Stimulated activated CD4-positive, alpha-beta T cell treated with anti-CD3 and anti-CD28 coated beads, Interleukin-15, amount 100 ng/mL, for 1 hour (primary cell): ENCODE measurements at regions not wholly inside any gene's neighbourhood (a gene's known extent, or its start where the extent isn't known, plus 50 kb on each side); places are given as distances from the start of the nearest gene placed in this dataset.
"Not testable (repeated sequence)": the region's sequence is repeated elsewhere in the genome, so short reads cannot be mapped to it uniquely, and the experiment has no call there.

Source experiments
- DNase-seq, 2 donors: peaks; one replicate each; pipeline ENCODE4 v3.0.0-alpha.2; 2020; ENCODE audit warnings: low read depth in 1 of 2, low spot score in 1 of 2

GRCh38 chr10:7070950-7071349 lies 339.9 kb downstream of the SFMBT2 start:
- DNase-seq, result no peak

DNA sequence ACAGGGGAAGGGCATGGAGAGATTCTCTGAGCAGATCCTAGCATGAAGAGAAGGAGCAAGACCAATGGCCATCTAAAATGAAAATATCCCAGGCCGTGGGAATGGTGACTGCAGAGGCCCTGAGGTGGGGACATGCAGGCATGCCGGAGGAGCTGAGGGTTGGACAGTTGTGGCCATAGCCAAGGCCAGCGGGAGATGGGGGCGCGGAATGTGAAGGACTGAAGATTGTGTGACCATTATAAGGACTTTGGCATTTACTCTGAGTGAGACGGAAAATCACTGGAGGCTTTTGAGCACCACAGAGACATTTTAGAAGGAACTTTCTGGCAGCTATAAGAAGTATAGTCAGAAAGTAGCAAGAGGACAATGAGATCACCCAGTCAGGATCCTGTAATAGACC lies 341.1 kb downstream of the SFMBT2 start:
- DNase-seq, result no peak

DNA sequence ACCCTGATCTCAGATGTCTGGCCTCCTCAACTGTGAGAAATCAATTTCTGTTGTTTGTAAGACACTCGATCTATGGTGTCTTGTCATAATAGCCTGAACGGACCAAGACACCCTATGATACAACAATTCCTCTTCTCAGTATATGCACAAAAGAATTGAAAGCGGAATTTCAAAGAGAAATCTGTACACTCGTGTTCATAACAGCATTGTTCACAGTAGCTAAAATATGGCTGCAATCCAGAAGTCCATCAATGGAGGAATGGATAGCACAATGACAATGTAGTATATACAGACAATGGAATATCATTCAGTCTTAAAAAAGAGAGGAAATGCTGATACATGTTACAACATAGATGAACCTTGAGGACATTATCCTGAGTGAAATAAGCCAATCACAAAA lies 354.6 kb downstream of the SFMBT2 start:
- no peak for DNase-seq

DNA sequence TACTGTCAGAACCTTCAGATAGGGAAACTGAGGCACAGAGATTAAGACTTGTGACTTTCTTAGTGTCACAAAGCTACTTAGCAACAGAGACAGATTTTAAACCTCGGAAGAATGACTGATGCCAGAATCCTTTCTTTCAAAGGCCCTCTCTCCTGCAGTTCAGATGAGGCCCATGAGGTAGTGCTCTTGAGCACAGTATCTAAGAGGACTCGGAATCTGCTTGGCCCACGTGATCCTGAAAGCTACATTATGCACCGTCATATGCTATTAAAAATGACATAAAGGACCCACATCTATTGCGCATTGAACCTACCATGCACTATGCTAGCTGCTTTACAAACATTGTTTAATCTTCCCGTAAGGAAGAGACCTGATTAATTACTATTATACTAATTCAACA lies 355.9 kb downstream of the SFMBT2 start:
- DNase-seq, result no peak

- DNase-seq, result no peak
Measured at GRCh38 chr10:7053195-7053594, 357.6 kb downstream of the SFMBT2 start.

DNA sequence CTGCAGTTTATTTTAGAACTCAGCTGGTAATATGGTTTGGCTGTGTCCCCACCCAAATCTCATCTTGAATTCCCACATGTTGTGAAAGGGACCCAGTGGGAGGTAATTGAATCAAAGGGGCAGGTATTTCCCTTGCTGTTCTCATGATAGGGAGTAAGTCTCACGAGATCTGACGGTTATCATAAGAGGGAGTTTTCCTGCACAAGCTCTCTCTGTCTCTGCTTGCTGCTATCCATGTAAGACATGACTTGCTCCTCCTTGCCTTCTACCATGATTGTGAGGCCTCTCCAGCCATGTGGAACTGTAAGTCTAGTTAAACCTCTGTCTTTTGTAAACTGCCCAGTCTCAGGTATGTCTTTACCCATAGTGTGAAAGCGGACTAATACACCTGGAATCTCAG lies 360.8 kb downstream of the SFMBT2 start:
- DNase-seq, result not testable (repeated sequence)

DNA sequence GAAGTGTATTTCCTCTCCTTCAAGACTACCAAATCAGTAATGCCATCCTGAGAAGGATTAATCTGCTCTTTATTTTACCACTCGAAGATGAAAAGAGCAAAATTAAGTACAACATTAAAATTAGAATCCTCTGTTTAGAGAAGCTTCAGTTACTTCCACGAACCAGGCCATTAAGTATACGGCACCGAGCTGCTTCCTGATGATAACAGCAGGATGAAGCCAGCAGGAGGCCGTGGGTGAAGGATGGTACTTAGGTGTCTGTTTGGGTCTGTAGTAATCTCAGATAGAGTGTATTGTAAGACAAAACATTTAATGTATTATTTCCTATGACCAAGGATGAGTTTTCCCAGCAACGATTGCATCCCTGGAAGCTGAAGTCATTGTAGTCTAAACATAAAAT lies 362.8 kb downstream of the SFMBT2 start:
- DNase-seq, result no peak

DNA sequence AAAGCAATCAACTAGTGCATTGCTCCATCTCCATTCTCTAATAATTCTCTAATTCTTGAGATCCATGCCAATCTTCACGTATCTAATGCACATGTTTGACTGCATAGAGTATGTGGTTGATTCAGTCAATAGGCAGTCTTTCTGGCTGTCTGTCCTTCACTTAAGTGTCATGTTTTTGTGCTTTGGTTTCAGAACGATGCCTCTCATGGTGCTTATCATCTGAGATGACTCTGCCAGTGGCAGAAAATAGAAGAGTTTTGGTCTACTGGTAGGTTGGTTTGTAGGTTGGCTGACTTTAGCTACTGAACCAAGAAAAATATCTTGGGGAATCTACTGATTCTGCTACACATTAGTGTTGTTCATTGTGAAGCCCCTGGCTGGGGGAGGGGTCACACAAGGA lies 364.2 kb downstream of the SFMBT2 start:
- DNase-seq, result no peak

DNA sequence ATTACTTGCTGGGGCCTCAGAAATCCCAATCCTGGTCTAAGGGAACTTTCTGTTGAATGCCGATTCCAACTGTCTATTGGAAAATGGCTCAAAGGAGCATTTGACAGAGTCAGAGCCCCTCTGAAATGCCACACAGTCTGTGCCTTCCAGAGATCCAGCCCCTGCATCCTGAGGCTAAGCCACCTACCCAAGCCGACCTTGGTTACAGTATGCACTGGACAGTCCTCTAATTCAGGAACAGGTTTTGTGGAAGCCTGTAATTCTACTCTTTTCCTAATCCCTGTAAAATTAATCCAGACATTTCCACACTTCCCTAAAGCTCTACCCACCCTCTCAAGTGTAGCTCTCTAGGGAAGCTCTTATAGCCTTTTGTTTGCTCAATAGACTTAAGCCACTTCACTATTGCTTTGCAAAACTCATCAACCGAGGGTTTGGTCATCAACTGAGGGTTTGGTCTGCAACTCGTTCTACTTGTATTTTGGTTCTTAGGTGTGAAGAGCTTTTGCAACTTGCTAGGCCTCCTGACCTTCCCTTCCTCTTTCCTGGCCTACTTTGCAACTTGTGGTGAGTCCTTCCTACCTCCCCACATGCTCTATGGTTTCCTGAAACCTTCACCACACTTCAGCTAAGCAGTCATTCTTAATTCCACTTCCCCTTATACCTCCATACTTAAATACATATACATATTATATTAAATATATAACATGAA lies 364.8 kb downstream of the SFMBT2 start:
- no peak for DNase-seq

GRCh38 chr10:7043055-7043653 lies 367.7 kb downstream of the SFMBT2 start:
- no peak for DNase-seq

GRCh38 chr10:7042419-7043054 lies 368.3 kb downstream of the SFMBT2 start:
- no peak for DNase-seq

DNA sequence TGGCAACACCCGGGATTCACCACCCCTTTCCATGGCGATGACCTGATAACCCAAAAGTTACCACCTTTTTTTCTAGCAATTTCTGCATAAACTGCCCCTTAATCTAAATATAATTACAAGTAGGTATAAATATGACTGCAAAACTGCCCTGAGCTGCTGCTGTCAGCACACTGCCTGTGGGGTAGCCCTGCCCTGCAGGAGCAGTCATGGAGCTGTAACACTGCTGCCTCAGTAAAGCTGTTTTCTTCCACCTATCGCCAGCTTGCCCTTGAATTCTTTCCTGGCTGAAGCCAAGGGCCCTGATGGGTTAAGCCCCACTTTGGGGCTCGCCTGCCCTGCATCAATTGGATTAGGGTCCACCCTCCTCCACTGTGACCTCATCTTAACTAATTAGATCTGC lies 368.8 kb downstream of the SFMBT2 start:
- no peak for DNase-seq

DNA sequence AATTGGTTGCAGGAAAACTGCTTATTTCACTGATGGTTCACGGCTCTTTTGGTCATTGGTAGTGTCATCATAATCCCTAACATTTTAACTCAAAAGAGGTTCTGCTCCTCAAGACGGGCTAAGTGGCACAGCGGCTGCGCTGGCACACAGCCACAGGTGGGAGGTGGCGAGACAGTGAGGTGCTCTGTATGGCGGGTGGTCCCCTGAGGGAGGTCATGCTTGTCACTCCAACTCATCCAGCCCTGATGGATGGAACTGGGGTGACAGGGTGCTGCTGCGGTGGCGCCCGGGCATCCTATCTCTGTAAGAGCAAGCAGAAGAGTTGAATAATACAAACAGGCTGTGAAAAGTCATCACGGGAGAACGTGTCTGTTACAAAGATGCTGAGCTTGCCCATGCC lies 370.2 kb downstream of the SFMBT2 start:
- DNase-seq, result no peak

- no peak for DNase-seq
Measured at GRCh38 chr10:7039859-7040258, 371.0 kb downstream of the SFMBT2 start.

DNA sequence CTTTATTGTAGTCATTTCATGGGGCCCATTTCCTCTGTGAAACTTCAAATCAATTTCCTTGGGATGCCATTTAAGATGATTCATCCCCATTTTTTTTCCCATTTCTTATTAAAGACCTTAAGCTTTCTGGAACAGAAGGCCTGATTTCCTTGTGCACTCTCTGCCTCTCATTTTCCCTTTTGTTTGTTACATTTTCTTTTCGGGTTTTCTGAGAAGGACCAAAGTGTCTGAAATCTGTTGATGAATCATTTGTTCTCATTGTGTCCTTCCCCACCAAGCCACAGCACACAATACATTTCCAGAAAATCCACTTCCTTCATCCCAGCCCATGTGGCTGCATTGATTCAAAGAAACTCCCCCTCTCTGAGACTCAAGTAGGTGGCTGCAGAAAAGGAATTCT lies 372.4 kb downstream of the SFMBT2 start:
- no peak for DNase-seq

GRCh38 chr10:7037434-7037833 lies 373.4 kb downstream of the SFMBT2 start:
- not testable (repeated sequence) for DNase-seq

DNA sequence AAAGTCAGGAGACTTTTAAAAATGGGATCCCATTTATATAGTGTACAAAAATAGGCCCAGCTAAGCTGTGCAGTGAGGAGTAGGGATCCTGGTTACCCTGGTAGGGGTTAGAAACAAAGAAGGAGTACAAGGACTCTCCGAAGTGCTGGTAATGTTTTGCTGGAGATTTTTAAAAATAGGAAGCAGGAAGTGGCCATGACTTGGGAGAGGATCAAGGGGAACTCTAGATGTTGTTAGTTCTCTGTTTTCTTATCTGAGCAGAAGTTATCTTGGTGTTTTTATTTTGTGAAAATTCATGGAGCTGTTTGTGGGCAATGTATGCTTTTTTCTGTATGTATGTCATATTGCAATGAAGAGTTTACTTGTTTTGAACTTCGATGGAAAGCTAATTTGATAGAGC lies 373.9 kb downstream of the SFMBT2 start:
- DNase-seq, result no peak

DNA sequence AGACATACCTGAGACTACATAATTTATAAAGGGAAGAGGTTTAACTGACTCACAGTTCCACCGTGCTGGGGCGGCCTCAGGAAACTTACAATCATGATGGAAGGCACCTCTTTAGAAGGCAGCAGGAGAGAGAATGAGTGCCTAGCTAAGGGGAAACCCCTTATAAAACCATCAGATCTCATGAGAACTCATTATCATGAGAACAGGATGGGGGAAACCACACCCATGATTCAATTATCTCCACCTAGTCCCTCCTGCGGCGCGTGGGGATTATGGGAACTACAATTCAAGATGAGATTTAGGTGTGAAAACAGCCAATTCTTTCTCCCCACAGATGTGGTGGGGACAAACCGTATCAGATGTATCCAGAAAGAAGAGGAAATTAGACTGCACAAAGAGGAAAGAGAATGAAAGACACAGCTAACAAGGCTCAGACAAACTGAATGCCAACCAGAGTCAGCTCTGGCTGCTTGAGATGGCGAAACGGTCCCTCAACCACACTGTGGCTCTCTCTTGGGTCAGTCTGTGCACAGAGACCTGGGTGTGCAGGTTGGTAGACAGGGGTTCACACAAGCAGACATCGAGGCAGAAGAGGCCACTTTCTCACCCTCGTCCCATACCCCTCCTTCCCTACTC lies 375.6 kb downstream of the SFMBT2 start:
- no peak for DNase-seq

DNA sequence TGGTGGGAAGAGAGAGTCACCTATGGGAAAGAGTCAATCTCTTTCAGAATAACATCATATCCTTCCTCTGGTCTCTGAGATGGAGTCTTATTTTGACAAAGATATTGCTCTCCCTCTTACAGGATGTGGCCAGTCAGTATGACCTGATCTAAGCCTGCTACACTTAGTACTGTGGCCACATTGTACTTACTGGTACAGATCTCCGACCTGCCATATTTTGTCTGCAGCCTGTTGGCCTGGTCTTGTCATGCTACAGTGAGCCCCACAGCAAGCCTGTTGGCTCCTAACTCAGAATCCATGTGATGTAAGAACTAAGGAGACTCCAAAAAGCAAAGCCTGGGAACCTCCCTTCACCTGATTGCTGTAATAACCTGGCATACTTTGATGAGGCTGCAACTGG lies 377.8 kb downstream of the SFMBT2 start:
- DNase-seq, result no peak

DNA sequence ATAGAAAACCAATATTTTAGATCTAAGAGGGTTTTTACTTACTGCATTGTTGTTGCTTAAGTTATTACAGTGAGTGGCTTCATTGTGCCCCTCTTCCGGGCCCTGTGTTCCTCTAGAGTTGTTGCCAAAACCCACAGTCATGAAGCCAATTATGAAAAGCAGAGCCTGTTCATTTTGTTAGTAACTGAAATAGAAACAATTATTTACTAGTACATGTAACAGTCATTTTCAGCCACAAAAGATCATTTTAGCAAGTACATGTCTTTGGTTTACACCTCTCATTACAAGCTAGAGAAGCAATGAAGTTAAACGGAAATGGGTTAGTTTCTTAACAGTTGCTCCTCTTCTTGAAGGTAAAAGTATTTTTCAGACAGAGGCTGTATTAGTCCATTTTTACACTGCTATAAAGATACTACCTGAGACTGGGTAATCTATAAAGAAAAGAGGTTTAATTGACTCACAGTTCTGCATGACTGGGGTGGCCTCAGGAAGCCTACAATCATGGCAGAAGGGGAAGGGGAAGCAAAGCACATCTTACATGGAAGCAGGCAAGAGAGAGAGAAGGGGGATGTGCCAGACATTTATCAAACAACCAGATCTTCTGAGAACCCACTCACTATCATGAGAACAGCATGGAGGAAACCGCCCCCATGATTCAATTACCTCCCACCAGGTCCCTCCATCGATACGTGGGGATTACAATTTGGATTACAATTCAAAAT lies 380.5 kb downstream of the SFMBT2 start:
- no peak for DNase-seq

GRCh38 chr10:7029672-7030071 lies 381.2 kb downstream of the SFMBT2 start:
- DNase-seq, result no peak

- DNase-seq, result no peak
Measured at GRCh38 chr10:7028809-7029166, 382.0 kb downstream of the SFMBT2 start.
